DND-41 (cell line): ENCODE measurements at regions not wholly inside any gene's neighbourhood (a gene's known extent, or its start where the extent isn't known, plus 50 kb on each side); places are given as distances from the start of the nearest gene placed in this dataset.

ENCODE experiments used
- EZH2 ChIP-seq: IDR thresholded peaks from 3 replicates; pipeline ENCODE4 v1.6.1; 2012; ENCODE audit warnings: borderline replicate concordance, low read depth, mild to moderate bottlenecking, moderate library complexity, low read length, inconsistent platforms; ENCODE audit not compliant: severe bottlenecking
- TF ChIP-seq, protein P1 (sequence below): IDR thresholded peaks from 2 replicates; pipeline ENCODE4 v1.5.1; 2012; ENCODE audit warnings: borderline replicate concordance, low read length, moderate library complexity, mild to moderate bottlenecking; ENCODE audit not compliant: poor library complexity, severe bottlenecking; ENCODE audit errors: extremely low read depth

DNA sequence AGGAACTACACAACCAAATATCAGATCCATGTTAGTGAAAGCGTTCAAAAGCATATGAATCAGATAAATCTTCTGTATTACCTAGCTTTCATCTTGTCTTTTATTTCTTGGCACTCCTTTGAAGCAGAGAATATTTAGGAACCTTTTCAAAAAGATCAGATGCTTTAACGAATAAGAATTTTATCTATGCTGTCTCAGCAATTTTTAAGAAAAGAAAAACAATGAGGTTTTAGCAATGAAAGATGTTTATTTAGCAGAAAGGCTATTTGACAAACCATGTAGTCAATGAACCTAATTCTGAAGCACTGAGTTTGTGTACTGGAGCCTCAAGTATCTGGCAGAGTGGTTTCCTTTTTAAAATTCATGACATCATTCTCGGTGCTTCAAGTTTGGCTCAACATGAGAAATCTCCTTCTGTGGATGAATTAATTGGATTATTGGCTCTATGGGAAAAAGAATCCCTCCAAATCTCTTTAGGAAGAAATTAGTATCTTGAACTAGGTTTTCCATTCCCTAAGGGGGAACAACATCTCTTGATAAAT is 534.7 kb downstream of the CAAP1 start:
- TF ChIP-seq, protein P1, sequence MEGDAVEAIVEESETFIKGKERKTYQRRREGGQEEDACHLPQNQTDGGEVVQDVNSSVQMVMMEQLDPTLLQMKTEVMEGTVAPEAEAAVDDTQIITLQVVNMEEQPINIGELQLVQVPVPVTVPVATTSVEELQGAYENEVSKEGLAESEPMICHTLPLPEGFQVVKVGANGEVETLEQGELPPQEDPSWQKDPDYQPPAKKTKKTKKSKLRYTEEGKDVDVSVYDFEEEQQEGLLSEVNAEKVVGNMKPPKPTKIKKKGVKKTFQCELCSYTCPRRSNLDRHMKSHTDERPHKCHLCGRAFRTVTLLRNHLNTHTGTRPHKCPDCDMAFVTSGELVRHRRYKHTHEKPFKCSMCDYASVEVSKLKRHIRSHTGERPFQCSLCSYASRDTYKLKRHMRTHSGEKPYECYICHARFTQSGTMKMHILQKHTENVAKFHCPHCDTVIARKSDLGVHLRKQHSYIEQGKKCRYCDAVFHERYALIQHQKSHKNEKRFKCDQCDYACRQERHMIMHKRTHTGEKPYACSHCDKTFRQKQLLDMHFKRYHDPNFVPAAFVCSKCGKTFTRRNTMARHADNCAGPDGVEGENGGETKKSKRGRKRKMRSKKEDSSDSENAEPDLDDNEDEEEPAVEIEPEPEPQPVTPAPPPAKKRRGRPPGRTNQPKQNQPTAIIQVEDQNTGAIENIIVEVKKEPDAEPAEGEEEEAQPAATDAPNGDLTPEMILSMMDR = no peak
- TF ChIP-seq EZH2 = no peak
